Stimulated activated CD4-positive, alpha-beta T cell treated with anti-CD3 and anti-CD28 coated beads, Interleukin-12 subunit alpha, Interleukin-12 subunit beta, amount 100 ng/mL, for 24 hours (primary cell): ENCODE measurements at regions not wholly inside any gene's neighbourhood (a gene's known extent, or its start where the extent isn't known, plus 50 kb on each side); places are given as distances from the start of the nearest gene placed in this dataset.
"Not testable (repeated sequence)": the region's sequence is repeated elsewhere in the genome, so short reads cannot be mapped to it uniquely, and the experiment has no call there.

ENCODE experiments used
- DNase-seq, 2 experiments: peaks; one replicate each; pipeline ENCODE4 v3.0.0-alpha.2; 2020; ENCODE audit warnings: low read depth in 2 of 2

DNA sequence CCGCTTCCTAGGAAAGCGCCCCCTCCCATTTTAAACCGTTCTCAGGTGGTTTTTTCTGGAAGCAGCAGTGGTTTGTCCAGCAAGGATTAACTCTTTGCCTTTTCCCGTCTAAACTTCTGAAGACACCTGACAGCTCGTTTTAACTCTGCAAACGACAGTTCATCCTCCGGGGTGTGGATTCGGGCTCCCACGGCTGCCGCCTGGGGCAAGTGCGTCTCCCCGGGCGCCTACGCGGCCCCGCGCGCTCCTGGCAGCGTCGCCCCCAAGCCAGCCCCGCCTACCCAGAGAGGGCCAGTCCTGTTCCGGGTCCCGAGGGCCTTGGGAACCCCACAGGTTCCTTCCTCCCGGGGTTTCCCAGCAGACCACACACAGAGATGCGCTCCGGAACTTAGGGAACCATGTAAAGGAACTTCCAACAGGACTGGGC, 54.4 kb downstream of the PRR18 start:
- no peak for DNase-seq

DNA sequence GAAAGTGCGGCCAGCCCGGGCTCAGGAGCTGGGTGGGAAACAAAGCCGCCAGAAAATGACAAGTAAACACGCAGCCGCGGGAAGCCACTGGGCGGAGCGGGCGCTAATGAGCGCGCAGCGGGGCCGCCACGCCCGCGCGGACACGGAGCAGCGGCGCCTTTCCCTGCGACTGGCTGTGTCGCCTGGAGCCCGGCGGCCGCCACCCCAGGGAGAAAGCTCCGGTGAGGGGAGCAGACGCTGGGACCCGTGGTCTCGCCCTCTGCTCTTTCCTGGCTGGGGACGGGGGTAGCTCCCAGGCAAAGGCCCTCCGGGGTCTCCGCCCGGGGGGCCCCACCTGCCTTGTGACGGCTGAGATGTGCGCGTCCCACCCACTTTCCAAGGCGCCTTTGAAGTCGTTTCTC, 54.9 kb downstream of the PRR18 start:
- peak in 1 of 2 experiments; percentile 35 for DNase-seq

DNA sequence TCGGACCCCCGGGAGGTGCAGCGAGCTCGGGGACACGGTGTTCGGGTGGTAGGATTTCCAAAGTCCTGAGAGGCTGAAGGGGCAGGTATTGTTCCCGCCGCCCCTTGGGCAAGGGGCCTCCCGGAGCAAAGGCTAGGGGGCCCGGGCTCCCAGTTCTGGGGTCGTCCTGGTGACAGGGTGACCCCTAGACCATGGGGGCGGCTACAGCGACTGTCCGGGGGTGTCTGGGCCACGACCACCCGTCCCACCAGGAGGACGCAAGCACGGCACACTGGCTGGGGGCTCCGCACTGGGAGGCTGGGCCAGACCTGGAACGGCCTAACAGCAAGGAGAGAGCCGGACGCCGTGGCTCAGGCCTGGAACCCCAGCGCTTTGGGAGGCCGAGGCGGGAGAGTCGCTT, 55.6 kb downstream of the PRR18 start:
- no peak for DNase-seq

DNA sequence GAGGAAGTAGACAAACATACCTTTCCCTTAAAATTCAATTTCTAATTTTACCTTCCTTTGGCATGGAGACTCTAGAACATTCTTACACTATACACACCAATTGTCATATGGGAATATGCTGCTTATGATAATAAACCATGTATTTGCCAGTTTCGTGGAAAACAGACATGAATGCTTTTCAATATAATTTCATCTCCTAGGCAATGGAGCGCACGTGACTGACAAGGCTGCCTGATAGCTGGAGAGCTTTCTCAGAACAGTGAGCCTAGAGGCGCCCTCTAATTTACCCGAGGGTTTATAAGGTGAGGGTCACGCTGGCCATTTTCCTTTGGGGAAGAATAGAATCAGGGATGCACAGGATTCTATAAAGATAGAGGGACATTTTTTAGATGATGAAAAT, 56.5 kb downstream of the PRR18 start:
- DNase-seq: no peak

DNA sequence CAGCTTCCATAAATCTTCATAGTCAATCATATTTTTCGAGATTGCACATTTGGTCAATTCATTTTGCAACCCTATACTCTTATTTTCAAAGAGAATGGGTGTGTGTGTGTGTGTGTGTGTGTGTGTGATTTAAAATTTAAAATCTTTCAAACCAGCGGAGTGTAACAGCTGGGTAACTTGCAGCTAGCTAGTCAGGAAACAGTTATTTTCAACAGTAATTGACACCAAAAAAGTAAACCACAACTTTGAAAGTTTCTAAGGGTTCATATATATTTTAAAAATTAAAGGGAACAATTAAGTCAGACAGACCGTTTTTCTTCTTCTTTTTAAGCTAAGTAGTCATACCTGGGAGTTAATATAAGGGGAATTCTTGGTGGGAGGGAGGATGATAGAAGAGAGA, 57.0 kb downstream of the PRR18 start:
- DNase-seq: no peak

DNA sequence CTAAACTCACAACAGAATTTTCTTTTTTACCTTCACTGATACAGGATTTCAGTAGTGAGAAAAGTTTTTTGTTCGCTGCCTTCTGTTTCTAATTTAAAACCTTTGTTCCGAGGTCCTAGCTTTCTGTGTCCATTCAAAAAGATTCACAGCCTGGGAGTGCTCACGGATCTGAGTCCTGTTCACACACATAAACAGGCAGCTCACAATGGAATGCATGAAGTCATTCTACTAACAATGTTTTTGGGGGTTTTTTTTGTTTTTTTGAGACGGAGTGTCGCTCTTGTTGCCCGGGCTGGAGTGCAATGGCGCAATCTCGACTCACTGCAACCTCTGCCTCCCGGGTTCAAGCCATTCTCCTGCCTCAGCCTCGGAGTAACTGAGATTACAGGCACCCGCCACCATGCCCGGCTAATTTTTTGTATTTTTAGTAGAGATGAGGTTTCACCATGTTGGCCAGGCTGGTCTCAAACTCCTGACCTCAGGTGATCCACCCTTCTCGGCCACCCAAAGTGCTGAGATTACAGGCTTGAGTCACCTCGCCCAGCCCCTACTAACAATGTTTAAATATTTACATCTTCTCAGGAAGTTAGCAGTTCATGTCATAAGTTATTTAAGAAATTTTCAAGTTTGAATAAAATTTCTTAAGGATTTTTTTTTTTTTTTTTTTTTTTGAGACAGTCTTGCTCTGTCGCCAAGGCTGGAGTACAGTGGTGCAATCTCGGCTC, 59.0 kb downstream of the PRR18 start:
- not testable (repeated sequence) for DNase-seq

DNA sequence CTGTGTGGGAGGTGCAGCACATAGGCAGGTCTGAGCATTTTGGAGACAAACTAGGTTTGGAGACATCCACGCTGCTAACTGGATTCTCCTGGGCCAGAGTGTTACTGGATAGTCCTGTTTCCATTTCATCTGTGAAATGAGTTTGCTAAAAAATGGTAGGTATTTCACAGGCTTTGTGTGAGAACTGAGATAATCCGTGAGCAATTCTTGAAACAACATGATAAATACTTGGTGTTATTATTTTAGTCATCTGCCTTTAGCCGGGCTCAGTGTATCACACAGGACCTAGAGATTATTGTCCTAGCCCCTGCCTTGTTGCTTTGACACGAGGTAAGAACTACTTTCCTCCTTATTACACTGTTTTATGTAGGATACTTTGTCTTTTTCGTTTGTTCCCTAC, 63.0 kb downstream of the PRR18 start:
- DNase-seq: no peak

DNA sequence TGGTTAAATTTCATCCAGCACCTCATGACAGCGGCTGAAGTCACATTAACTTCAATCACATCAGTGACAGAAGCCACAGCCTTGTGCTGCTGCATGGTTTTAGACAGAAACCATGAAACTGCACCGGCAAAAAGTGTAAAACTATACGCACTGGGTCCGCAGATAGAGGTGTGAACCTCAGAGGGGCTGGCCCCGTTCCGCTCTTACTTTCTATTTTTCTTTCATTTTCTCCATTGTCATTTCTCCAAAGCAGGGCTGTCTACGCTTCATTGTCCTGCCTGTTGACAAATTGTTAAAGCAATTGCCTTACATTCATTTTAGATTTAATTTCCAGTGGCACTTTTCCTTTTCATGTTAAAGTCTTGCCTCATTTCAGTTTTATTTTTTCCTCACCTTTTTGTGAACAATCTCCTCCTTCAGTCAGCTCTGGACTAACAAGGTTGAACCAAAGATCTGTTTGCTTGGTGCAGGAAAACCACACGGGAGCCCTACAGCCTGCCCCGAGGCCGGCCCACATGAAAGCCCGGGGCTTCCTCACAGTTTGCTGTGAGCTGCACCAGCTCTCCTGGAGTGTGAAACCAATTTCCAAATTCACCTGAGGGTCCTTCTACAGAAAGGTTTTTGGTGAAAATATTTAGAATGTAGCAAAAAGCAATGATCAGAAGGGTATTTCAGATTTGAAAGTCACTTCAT, 63.7 kb downstream of the PRR18 start:
- peak in 1 of 2 experiments; percentile 32 for DNase-seq

DNA sequence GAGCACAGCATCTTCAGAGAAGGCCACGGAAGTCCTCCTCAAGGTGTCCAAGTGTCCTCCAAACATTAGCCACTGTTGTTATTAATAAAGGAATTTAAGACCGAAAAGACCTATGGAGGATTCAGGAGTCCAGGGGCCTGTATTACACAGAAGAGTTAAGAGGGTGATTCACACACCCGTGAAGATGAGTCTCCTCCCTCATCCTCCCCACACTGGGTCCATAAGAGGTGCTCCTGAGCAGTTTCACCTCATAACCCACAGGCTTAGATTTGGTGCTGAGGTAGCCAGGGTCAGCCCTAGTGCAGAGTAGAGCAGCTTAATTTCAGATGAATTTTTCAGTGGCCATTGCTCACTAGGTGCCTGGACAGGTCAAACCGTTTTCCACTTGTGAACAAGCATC, 65.3 kb downstream of the PRR18 start:
- no peak for DNase-seq

DNA sequence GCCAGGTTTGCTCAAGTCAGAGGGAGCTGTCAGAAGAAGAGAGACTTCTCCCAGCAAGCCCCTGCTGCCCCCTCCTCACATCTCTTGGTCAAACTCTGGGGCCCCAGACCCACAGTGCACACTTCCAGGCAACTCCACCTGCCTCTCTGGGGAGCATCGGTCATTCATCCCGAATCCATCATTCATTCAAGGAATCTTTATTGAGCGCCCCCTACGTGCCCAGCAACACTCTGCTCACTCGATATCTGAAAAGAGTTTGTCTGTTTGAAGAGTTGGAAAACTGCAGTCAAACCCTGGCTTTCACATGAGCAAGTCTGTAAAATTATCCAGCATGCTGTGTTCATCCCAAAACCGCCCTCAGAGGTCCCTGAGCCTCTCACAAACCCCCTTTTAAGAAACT, 66.2 kb downstream of the PRR18 start:
- no peak for DNase-seq

DNA sequence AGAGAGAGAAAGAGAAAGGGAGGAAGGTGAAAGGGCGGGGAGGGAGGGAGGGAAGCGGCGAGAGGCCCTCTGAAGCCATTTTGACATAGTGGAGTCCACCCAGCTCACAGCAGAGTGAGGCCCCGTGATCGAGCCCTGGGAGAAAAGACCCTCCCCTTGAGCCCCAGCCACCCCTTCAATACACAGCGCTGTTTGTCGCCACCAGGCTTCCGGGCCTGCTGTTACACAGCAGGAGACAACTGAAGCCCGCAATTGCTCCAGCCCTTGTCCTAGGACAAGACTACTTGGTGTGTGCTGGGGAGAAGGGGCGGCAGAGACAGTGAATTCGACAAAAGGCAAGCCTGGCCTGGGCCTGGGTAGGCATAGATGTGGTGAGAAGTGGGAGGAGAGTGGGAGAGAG, 67.3 kb downstream of the PRR18 start:
- no peak for DNase-seq

DNA sequence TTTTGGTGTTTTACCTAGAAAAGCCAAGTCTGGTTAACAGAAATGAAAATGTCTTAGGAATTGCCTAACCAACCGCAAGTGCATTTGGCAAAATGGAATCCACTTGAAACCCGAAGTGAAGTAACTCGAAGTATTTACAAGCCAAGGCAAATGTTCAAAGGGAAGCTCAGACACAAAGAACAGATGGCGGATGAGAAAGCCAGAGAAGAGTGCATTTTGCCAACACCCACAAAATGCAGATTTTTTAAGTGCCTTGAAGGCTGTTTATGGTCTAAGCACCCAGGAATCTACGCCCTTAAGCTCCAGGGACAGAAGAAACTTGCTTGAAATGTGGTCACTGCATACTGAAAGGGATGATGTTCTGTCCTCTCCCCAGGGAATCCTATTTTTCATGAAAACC, 70.0 kb upstream of the TBXT start:
- no peak for DNase-seq

DNA sequence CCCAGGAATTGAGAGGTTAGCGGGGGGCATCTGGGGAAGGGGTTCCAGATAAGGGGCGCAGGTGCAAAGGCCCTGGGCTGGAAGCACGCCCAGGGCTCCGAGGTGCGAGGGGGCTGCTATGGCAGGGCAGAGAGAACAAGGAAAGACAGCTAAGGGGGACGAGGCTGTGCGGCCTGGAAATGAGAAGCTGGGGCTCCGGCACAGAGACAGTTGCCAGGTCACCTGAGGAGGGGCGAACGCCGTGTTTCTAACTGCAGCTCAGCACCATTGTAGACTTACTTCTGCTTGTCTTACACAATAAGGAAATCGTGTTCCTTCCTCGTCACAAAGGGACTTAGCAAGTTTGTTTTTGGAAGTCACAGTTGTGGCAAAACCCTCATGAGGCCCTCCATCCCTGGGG, 68.9 kb upstream of the TBXT start:
- no peak for DNase-seq

DNA sequence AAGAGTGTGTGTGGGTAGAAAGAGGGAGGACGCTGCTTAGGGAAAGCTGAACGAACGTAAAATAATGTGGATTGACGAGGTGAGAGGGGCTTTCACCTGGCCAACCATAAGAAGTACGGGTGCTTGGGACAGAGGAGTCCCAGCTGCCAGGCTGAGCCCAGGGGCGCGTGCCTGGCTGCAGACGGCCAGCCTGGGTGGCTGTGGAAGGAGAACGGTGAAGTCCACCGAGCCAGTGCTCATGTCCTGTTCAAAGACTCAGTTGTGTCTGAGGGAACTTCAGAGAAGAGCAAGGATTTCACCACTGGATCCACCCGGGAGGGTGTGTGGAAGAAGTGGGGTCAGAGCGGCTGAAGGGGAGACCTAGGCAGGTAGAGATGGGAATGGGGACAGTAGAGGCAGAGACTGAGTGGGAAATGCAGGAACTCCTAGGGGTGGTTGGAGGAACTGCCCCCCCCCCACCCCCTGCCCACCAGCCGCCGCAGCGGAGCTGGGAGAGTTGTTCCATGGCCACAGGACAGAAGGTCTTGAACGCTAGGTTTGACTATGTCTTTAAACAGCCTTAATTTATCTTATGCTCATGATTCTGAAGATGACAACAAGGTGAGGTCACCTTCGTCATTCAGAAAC, 68.1 kb upstream of the TBXT start:
- no peak for DNase-seq

DNA sequence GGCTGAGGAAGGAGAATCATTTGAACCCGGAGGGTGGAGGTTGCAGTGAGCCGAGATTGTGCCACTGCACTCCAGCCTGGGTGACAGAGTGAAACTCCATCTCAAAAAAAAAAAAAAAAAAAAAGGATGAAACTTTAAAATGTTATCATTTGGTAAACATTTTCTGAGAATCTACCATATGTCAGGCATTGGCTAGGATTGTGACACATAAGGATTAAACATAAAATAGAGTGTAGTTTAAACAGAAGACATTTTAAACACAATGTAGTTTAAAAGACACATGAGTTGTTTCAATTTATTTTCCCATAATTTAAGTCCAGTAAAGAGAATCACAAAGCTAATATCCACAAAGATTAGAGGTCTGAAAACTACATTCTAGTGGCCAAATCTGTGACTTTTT, 63.5 kb upstream of the TBXT start:
- DNase-seq: not testable (repeated sequence)

DNA sequence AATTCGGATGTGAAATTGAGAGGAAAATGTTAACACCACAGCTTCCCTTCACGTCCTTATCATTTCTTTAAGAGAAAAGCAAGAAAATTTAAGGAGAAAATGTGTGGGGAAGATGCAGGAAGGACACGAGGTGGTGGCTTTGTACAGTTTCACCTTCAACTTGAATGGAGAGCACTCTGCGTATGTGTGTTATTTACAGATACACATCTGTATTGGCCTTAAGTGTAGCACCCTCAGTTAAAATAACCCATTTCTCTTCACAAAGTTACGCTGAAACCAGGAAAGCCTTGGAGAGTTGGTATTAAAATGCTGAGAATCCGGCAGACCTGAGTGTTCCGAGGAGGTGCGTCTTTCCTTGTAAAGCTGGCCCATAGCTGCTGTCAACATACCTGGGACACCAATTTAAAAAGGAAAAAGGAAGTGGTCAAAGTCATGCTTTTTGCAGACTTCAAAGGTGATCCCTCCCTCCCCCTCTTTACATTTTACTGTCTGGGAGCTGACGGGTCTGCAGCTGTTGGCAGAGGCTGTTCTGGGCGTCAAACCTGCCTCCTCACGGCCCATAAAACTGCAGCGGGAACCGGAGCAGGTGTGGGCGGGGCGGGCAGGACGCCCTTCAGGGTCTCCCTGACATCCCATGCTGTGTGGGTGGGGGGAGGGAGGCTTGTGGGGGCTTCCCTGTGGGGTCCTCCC, 61.3 kb upstream of the TBXT start:
- no peak for DNase-seq

DNA sequence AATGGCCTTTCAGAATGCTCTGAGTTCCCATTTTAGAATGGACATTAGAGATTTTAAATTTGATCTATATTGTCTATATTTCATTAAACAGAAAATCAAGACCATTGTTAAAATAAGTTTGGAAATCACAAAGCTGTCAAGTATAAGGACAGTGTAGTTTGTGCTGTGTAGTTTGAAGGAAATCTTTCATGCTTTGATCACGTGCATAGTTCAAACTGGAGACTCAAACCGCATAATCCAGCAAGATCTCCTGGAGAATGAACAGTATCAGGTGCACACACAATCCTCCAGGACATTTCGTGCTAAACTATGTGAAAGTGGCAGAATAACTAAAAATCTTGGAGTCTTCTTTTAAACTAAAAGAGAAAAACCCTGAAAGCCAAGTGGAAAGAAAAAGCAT, 60.8 kb upstream of the TBXT start:
- DNase-seq: no peak

DNA sequence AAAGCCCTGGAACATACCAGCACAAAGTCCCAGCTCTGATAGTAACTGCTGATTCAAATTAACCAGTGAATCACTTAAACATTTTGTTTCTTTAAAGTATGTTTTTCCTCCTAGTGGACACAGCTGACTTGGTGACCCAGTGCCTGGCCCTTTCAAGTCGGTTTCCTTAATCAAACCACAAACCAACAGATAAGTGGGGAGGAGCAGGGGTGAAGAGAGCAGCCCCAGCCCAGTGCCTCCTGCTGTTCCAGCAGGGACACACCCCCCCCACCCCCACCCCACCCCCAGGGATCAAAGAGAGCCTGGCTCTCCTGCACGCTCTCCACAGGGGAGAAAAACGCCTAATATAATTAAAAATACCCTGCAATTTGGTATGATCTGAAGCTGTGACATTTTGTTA, 55.4 kb upstream of the TBXT start:
- DNase-seq: no peak

DNA sequence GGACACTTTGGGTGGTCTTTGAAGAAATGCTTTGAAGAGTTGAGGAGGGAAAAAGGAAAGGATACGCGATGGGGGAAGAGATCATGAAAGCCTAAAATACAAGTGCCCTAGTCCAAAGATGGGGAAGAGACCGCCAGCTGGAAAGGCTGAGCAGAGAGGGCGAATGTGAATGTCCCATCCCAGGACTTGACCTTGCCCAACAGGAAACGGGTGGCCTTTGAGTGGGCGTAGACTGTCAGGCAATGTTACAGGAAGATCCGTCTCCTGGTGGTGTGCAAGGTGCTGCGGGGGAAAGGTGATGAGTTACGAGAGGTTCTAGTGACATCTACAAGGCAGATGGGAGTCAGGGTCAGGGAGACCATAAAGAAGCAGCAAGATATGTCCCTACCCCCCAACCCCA, 55.0 kb upstream of the TBXT start:
- DNase-seq: no peak

DNA sequence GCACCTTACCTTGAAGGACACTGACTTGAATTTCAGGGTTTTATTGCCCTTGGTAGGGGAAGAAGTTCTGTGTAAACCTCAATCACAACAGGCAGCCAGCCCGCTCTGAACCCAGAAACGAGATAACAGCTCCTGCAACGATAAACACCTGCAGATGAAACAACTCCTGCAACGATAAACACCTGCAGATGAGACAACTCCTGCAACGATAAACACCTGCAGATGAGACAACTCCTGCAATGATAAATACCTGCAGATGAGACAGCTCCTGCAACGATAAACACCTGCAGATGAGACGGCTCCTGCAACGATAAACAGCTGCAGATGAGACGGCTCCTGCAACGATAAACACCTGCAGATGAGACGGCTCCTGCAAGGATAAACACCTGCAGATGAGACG, 54.0 kb upstream of the TBXT start:
- DNase-seq: no peak

DNA sequence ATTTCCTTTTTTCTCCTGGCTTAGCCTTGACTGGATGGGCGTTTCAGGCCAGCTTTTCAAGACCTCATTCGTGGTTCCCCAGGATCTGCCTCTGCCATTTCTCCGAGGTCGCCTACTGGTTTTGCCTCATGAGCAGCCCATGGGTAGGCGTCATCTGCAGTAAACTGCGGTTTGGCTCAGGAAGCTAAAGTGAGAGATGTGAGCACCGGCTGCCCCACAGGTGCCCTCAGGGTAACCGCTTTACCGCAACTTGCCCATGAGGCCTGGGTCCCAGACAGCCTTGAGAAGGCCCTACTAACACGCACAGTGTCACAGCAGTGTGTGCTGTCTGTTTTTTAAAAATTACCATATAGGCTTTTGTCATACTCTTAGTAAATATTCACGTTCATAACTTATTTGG, 53.4 kb upstream of the TBXT start:
- no peak for DNase-seq
